Upper lobe of right lung (tissue), 1 donor: ENCODE measurements at regions not wholly inside any gene's neighbourhood (a gene's known extent, or its start where the extent isn't known, plus 50 kb on each side); places are given as distances from the start of the nearest gene placed in this dataset.

ENCODE experiments used
- ATAC-seq: fragments of 200-7000 bp; cut with Tn5 transposase; one replicate; pipeline ENCODE4 v1.9.1; 2020; ENCODE audit warnings: mild to moderate bottlenecking, moderate library complexity
- DNase-seq: peaks from one replicate; pipeline ENCODE4 v3.0.0-alpha.2; 2020
- H3K27ac ChIP-seq: fragments of 200-600 bp; one replicate; pipeline ENCODE4 v1.8.0; 2022
- H3K27me3 ChIP-seq: fragments of 200-600 bp; one replicate; pipeline ENCODE4 v1.8.0; 2022; ENCODE audit warnings: mild to moderate bottlenecking
- H3K36me3 ChIP-seq: fragments of 200-600 bp; one replicate; pipeline ENCODE4 v1.8.0; 2022
- H3K4me1 ChIP-seq: fragments of 200-600 bp; one replicate; pipeline ENCODE4 v1.8.0; 2022
- H3K4me3 ChIP-seq: fragments of 200-600 bp; one replicate; pipeline ENCODE4 v1.8.0; 2022; ENCODE audit warnings: mild to moderate bottlenecking
- H3K9me3 ChIP-seq: fragments of 200-600 bp; one replicate; pipeline ENCODE4 v1.8.0; 2022
- intact Hi-C: fragments of 100-400 bp; cut with DNase I; formaldehyde crosslinking; loops from one replicate; pipeline ENCODE4 v1.11.0; 2022
- TF ChIP-seq, protein P1 (sequence below): fragments of 200-600 bp; IDR thresholded peaks from one replicate; pipeline ENCODE4 v1.8.0; 2022; ENCODE audit warnings: antibody characterized with exemption
- donor health status: DM: no; HTN: yes; CAD: no; lungs with severe emphysema.

DNA sequence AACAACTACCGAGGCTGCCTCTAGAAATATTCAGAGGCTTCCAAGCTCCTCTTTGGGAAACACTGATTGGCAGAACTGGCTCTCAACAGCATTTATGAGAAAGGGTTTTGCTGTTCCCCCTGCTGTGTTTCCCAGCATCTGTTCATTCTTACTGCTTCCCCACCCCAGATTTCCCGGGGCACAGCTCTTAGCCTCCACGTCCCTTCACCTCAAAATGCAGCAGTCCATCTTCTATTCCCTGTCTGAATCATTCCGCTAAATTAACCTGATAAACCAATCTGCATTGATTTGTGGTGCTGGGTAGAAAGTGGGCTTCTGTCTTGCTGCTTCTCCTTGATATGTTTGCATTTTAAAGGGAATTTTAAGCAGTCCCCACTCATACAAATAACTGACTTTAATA is 67.4 kb downstream of the PLK2 start:
- Histone ChIP-seq H3K4me1 (no peaks in the 10 kb centered on the region), H3K9me3 (no peaks in the 10 kb centered on the region), H3K27me3 (no peaks in the 10 kb centered on the region), H3K27ac (no peak overlapping the region), H3K36me3 (no peaks in the 10 kb centered on the region), H3K4me3 (no peak overlapping the region)
- intact Hi-C loops = no loop called here
- ATAC-seq (no peak), DNase-seq (no peak)
- TF ChIP-seq, protein P1, sequence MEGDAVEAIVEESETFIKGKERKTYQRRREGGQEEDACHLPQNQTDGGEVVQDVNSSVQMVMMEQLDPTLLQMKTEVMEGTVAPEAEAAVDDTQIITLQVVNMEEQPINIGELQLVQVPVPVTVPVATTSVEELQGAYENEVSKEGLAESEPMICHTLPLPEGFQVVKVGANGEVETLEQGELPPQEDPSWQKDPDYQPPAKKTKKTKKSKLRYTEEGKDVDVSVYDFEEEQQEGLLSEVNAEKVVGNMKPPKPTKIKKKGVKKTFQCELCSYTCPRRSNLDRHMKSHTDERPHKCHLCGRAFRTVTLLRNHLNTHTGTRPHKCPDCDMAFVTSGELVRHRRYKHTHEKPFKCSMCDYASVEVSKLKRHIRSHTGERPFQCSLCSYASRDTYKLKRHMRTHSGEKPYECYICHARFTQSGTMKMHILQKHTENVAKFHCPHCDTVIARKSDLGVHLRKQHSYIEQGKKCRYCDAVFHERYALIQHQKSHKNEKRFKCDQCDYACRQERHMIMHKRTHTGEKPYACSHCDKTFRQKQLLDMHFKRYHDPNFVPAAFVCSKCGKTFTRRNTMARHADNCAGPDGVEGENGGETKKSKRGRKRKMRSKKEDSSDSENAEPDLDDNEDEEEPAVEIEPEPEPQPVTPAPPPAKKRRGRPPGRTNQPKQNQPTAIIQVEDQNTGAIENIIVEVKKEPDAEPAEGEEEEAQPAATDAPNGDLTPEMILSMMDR = no peak

DNA sequence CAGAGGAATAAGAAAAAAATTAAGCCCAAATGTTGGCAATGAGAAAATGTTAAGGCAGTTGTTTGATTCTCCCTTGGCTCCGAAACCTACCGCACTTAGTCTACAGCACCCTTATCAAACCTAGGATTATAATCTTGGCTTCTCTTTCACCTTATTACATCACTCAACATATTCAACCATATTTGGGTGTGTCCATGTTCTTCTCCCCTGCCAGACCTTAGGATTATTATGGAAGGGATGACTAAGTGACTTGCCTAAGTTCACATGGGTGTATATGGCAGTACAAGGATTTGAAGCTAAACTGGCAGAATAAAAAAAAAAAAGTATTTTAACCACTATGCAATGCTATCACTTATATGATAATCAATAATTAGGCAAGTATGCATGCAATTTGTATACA is 76.4 kb downstream of the PLK2 start:
- ATAC-seq (no peak), DNase-seq (no peak)
- Histone ChIP-seq H3K9me3 (no peaks in the 10 kb centered on the region), H3K4me3 (no peak overlapping the region), H3K27ac (no peak overlapping the region), H3K4me1 (no peaks in the 10 kb centered on the region), H3K27me3 (no peaks in the 10 kb centered on the region), H3K36me3 (no peaks in the 10 kb centered on the region)
- TF ChIP-seq, protein P1 = no peak
- intact Hi-C loops = no loop called here

DNA sequence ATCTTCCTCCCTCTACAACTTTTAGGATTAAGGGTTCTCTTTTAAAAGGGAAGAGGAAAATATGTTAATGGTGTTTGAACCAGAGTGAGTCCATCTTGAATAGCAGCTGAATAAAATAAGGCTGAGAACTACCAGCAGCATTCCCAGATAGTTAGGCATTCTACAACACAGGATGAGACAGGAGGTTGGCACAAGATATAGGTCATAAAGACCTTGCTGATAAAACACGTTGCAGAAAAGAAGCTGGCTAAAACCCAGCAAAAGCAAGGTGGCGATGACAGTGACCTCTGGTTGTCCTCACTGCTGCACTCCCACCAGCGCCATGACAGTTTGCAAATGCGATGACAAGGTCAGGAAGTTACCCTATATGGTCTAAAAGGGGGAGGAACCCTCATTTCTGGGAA is 77.8 kb downstream of the PLK2 start:
- no peak for ATAC-seq
- H3K4me3 ChIP-seq = no peak overlapping the region
- intact Hi-C loops = no loop called here
- no peaks in the 10 kb centered on the region for H3K36me3 ChIP-seq
- no peak for DNase-seq
- H3K27ac ChIP-seq = no peak overlapping the region
- no peaks in the 10 kb centered on the region for H3K27me3 ChIP-seq
- TF ChIP-seq, protein P1 = no peak
- no peaks in the 10 kb centered on the region for H3K4me1 ChIP-seq
- H3K9me3 ChIP-seq = no peaks in the 10 kb centered on the region

DNA sequence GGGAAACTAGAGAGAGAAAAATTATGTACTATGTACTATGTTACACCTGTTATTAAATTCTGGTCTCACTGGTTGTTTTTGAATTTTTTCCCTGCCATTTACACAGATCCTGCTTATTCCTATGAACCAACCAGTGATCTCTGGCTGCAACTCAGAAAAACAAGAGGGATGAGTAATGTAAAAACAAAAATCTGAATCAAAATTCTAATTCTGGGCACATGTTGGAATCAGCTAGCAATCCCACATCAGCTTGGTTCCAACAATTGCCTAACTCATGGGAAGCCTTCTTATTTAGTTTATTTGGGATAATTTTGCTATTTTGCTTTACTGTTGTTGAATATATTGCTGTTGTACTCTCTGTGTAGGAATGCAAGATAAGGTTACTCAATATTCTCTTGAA is 78.3 kb downstream of the PLK2 start:
- TF ChIP-seq, protein P1 = no peak
- Histone ChIP-seq H3K4me1 (no peaks in the 10 kb centered on the region), H3K9me3 (no peaks in the 10 kb centered on the region), H3K4me3 (no peak overlapping the region), H3K36me3 (no peaks in the 10 kb centered on the region), H3K27me3 (no peaks in the 10 kb centered on the region), H3K27ac (no peak overlapping the region)
- intact Hi-C loops = no loop called here
- no peak for ATAC-seq
- no peak for DNase-seq

DNA sequence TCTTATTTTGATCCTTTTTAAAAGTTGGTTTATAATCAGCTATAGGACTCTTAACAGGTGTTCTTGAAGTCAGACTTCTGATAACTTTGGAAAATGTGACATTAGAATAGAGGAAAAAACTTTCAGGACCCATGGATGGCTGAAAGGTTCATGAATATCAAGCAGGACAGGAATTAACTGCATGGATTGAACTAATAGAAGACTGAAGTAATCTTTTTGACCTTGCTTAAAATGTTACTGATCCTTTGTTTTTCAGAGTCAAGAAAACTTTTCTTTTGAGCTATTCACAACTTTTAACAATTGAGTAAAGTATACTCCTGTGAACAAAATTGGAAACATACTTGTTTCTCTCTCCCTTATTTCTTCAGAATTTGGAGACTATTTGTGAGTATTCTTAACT is 79.2 kb downstream of the PLK2 start:
- no peak for ATAC-seq
- TF ChIP-seq, protein P1 = no peak
- intact Hi-C loops = no loop called here

More for the DNA sequence above, 79.2 kb downstream of the PLK2 start:
- Histone ChIP-seq H3K4me1 (no peaks in the 10 kb centered on the region), H3K27me3 (no peaks in the 10 kb centered on the region), H3K4me3 (no peak overlapping the region), H3K36me3 (no peaks in the 10 kb centered on the region), H3K9me3 (no peaks in the 10 kb centered on the region), H3K27ac (no peak overlapping the region)
- DNase-seq = no peak
